Mucosa of rectum (tissue), 2 donors: ENCODE measurements at regions not wholly inside any gene's neighbourhood (a gene's known extent, or its start where the extent isn't known, plus 50 kb on each side); places are given as distances from the start of the nearest gene placed in this dataset.

Source experiments
- H3K27ac ChIP-seq, 2 donors: one replicate each; pipeline ENCODE4 v1.7.0; 2013; ENCODE audit warnings: inconsistent platforms in 2 of 2, low read depth in 2 of 2, low read length in 2 of 2
- H3K27me3 ChIP-seq, 2 donors: one replicate each; pipeline ENCODE4 v1.7.0; 2013; ENCODE audit warnings: low read length in 2 of 2; ENCODE audit not compliant: control insufficient read depth in 2 of 2, insufficient read depth in 2 of 2
- H3K36me3 ChIP-seq, 2 donors: one replicate each; pipeline ENCODE4 v1.7.0; 2013; ENCODE audit warnings: low read length in 2 of 2; ENCODE audit not compliant: control insufficient read depth in 2 of 2, insufficient read depth in 2 of 2
- H3K4me1 ChIP-seq, 2 donors: one replicate each; pipeline ENCODE4 v1.7.0; 2013; ENCODE audit warnings: low read length in 2 of 2, mild to moderate bottlenecking in 1 of 2; ENCODE audit not compliant: control insufficient read depth in 2 of 2, insufficient read depth in 2 of 2
- H3K4me3 ChIP-seq, 2 donors: one replicate each; pipeline ENCODE4 v1.7.0; 2013; ENCODE audit warnings: low read length in 2 of 2
- H3K9ac ChIP-seq, 2 donors: one replicate each; pipeline ENCODE4 v1.7.0; 2013; ENCODE audit warnings: low read length in 2 of 2, low read depth in 1 of 2, mild to moderate bottlenecking in 1 of 2
- H3K9me3 ChIP-seq, 2 donors: one replicate each; pipeline ENCODE4 v1.7.0; 2013; ENCODE audit warnings: low read length in 2 of 2; ENCODE audit not compliant: control insufficient read depth in 2 of 2
- donor health status: healthy.
- donor health status: Normal muscosa, but diverticular disease.

- no peaks in the 10 kb centered on the region for H3K27me3 ChIP-seq
- H3K9ac ChIP-seq, result no peak overlapping the region
- no peaks in the 10 kb centered on the region for H3K9me3 ChIP-seq
- H3K4me3 ChIP-seq, result no peak overlapping the region
- H3K36me3 ChIP-seq, result no peaks in the 10 kb centered on the region
- no peak overlapping the region for H3K27ac ChIP-seq
- no peaks in the 10 kb centered on the region for H3K4me1 ChIP-seq
Measured at GRCh38 chr10:10078446-10078845, 939.2 kb upstream of the CELF2 start.

DNA sequence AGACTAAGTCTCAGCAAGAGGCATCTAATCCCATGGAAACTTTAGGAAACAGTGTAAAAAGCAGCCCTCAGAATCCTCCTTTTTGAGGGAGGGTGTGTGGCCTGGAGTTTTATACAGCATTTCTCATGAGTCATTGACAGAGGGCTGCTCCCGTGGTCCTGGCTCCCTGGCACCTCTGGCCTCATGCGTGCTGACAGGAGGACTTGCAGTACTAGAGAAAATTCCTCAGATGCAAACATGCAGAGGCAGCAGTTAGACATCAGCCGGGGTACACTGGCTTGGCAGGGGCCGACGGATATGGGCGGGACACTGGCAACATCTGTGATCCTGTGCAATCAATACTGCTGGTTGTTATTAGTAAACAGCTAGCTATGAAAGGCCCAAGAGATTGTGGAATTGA lies 925.1 kb upstream of the CELF2 start:
- H3K27ac ChIP-seq, result no peak overlapping the region
- H3K4me1 ChIP-seq, result no peaks in the 10 kb centered on the region
- no peaks in the 10 kb centered on the region for H3K27me3 ChIP-seq
- no peaks in the 10 kb centered on the region for H3K9me3 ChIP-seq
- no peak overlapping the region for H3K9ac ChIP-seq
- H3K36me3 ChIP-seq, result no peaks in the 10 kb centered on the region
- no peak overlapping the region for H3K4me3 ChIP-seq

DNA sequence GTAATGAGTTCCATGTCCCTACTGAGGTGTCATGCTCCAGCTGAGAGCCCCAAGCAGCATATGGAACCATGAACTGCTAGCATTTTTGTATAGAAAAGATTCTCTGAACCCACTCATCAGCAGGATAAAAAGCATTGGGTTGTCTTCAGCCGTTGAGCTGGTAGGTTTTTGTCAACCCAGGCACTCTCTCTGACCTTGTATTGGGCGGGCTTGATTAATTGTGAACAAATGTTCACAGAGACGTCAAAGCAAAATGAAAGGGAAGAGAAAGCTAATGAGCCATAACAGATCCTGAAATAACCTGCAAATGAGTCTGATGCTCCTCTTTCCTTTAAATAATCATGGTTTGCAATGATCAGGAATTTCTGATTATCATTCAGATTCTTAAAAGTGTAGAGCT lies 924.7 kb upstream of the CELF2 start:
- no peaks in the 10 kb centered on the region for H3K9me3 ChIP-seq
- no peaks in the 10 kb centered on the region for H3K4me1 ChIP-seq
- H3K27ac ChIP-seq, result no peak overlapping the region
- no peaks in the 10 kb centered on the region for H3K27me3 ChIP-seq
- H3K36me3 ChIP-seq, result no peaks in the 10 kb centered on the region
- H3K9ac ChIP-seq, result no peak overlapping the region
- H3K4me3 ChIP-seq, result no peak overlapping the region

- H3K9ac ChIP-seq, result no peak overlapping the region
- H3K4me1 ChIP-seq, result no peaks in the 10 kb centered on the region
- H3K36me3 ChIP-seq, result no peaks in the 10 kb centered on the region
- no peak overlapping the region for H3K4me3 ChIP-seq
- no peaks in the 10 kb centered on the region for H3K9me3 ChIP-seq
- no peaks in the 10 kb centered on the region for H3K27me3 ChIP-seq
- H3K27ac ChIP-seq, result no peak overlapping the region
Measured at GRCh38 chr10:10094691-10095090, 923.0 kb upstream of the CELF2 start.

DNA sequence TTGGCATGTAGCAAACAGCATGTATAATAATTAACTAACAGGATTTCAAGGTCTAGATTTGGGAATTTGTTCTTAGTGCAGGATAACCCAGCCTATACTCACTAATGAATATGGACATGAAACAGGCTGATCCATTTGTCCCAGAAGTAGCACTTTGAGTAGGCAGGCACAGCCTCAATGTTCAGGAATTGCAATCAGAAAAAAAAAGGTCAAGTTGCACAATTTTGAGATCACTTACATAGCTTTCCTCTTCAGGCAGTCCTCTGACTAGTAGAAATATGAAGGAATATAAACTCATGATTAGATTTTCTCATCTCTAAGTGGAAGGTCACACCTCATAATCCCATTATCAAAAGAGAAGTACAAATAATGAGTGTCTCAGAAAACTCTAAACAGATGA lies 921.4 kb upstream of the CELF2 start:
- Histone ChIP-seq H3K27me3 (no peaks in the 10 kb centered on the region), H3K4me1 (no peaks in the 10 kb centered on the region), H3K27ac (no peak overlapping the region), H3K36me3 (no peaks in the 10 kb centered on the region), H3K9me3 (no peaks in the 10 kb centered on the region), H3K9ac (no peak overlapping the region), H3K4me3 (no peak overlapping the region)

GRCh38 chr10:10096898-10097297 lies 920.8 kb upstream of the CELF2 start:
- H3K27ac ChIP-seq, result no peak overlapping the region
- no peaks in the 10 kb centered on the region for H3K36me3 ChIP-seq
- H3K4me3 ChIP-seq, result no peak overlapping the region
- H3K27me3 ChIP-seq, result no peaks in the 10 kb centered on the region
- H3K9ac ChIP-seq, result no peak overlapping the region
- no peaks in the 10 kb centered on the region for H3K4me1 ChIP-seq
- H3K9me3 ChIP-seq, result no peaks in the 10 kb centered on the region

GRCh38 chr10:10101106-10101505 lies 916.6 kb upstream of the CELF2 start:
- no peaks in the 10 kb centered on the region for H3K36me3 ChIP-seq
- no peak overlapping the region for H3K27ac ChIP-seq
- H3K27me3 ChIP-seq, result no peaks in the 10 kb centered on the region
- H3K4me3 ChIP-seq, result no peak overlapping the region
- H3K9me3 ChIP-seq, result no peaks in the 10 kb centered on the region
- no peaks in the 10 kb centered on the region for H3K4me1 ChIP-seq
- H3K9ac ChIP-seq, result no peak overlapping the region

- Histone ChIP-seq H3K4me1 (no peaks in the 10 kb centered on the region), H3K4me3 (no peak overlapping the region)
Measured at GRCh38 chr10:10110844-10111490, 906.7 kb upstream of the CELF2 start.

GRCh38 chr10:10118131-10118530 lies 899.5 kb upstream of the CELF2 start:
- no peaks in the 10 kb centered on the region for H3K27me3 ChIP-seq
- no peaks in the 10 kb centered on the region for H3K9me3 ChIP-seq
- no peak overlapping the region for H3K27ac ChIP-seq
- no peak overlapping the region for H3K9ac ChIP-seq
- no peaks in the 10 kb centered on the region for H3K4me1 ChIP-seq
- no peaks in the 10 kb centered on the region for H3K36me3 ChIP-seq
- H3K4me3 ChIP-seq, result no peak overlapping the region

More at GRCh38 chr10:10110844-10111490, 906.7 kb upstream of the CELF2 start:
- H3K36me3 ChIP-seq, result no peaks in the 10 kb centered on the region
- H3K27me3 ChIP-seq, result no peaks in the 10 kb centered on the region
- H3K9ac ChIP-seq, result no peak overlapping the region
- no peak overlapping the region for H3K27ac ChIP-seq
- H3K9me3 ChIP-seq, result no peaks in the 10 kb centered on the region

DNA sequence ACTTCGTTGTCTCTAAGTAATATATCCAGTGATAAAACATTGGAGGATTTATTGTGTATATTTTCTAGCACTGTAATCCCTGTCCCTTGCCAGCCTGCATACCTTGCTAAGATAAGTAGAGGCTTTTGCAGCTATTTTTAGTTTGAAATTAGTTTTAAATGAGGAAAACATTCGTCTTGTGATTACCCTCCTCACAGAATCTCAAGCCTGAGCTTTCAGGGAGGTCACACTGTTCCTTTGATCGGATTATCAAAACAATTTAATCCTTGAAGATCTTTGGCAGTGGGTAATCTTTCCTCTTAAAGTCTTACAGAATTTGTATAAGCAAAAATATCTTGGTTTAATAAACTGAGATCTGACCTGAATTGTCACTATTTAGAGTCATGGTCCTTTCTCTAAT lies 897.0 kb upstream of the CELF2 start:
- H3K9me3 ChIP-seq, result no peaks in the 10 kb centered on the region
- H3K9ac ChIP-seq, result no peak overlapping the region
- no peaks in the 10 kb centered on the region for H3K36me3 ChIP-seq
- H3K4me3 ChIP-seq, result no peak overlapping the region
- no peak overlapping the region for H3K27ac ChIP-seq
- no peaks in the 10 kb centered on the region for H3K27me3 ChIP-seq
- H3K4me1 ChIP-seq, result no peaks in the 10 kb centered on the region

- H3K27me3 ChIP-seq, result no peaks in the 10 kb centered on the region
- H3K27ac ChIP-seq, result no peak overlapping the region
- no peak overlapping the region for H3K9ac ChIP-seq
- no peaks in the 10 kb centered on the region for H3K36me3 ChIP-seq
- no peaks in the 10 kb centered on the region for H3K9me3 ChIP-seq
- no peaks in the 10 kb centered on the region for H3K4me1 ChIP-seq
- H3K4me3 ChIP-seq, result no peak overlapping the region
Measured at GRCh38 chr10:10125676-10126075, 892.0 kb upstream of the CELF2 start.
